Astrocyte (in vitro differentiated cells and primary cell): ENCODE measurements at regions not wholly inside any gene's neighbourhood (a gene's known extent, or its start where the extent isn't known, plus 50 kb on each side); places are given as distances from the start of the nearest gene placed in this dataset.

Experiments used
- EZH2 ChIP-seq: IDR thresholded peaks from 2 replicates; pipeline ENCODE4 v1.6.1; 2012; ENCODE audit warnings: mild to moderate bottlenecking, low read length, inconsistent platforms; ENCODE audit not compliant: insufficient read depth
- TF ChIP-seq, protein P1 (sequence below): IDR thresholded peaks from 2 replicates; pipeline ENCODE4 v1.5.1; 2011; ENCODE audit warnings: low read depth, mild to moderate bottlenecking, inconsistent platforms, low read length, moderate library complexity; ENCODE audit not compliant: insufficient read depth

DNA sequence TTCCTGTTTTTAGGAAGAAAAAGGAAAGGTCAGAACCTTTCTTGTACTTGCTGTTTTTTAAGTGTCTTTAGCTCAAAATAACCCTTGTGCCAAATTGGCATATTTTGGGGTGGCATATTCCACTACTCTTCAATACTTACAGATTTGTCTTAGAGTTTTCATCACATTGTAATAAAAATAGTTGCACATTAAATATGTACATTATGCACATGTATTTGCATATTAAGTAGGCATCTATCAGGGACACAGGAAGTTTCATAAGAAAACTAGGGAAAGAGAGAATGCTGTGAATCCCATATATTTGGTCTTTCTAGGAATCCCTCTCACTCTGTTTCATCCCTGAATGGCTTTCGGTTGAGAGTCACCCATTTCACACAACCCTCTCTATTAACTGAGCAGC lies 139.6 kb downstream of the LARP7 start:
- TF ChIP-seq, protein P1, sequence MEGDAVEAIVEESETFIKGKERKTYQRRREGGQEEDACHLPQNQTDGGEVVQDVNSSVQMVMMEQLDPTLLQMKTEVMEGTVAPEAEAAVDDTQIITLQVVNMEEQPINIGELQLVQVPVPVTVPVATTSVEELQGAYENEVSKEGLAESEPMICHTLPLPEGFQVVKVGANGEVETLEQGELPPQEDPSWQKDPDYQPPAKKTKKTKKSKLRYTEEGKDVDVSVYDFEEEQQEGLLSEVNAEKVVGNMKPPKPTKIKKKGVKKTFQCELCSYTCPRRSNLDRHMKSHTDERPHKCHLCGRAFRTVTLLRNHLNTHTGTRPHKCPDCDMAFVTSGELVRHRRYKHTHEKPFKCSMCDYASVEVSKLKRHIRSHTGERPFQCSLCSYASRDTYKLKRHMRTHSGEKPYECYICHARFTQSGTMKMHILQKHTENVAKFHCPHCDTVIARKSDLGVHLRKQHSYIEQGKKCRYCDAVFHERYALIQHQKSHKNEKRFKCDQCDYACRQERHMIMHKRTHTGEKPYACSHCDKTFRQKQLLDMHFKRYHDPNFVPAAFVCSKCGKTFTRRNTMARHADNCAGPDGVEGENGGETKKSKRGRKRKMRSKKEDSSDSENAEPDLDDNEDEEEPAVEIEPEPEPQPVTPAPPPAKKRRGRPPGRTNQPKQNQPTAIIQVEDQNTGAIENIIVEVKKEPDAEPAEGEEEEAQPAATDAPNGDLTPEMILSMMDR: no peak
- TF ChIP-seq EZH2: no peak
